Epithelial cell of esophagus (primary cell): ENCODE measurements at regions not wholly inside any gene's neighbourhood (a gene's known extent, or its start where the extent isn't known, plus 50 kb on each side); places are given as distances from the start of the nearest gene placed in this dataset.

Experiments
- DNase-seq: peaks from one replicate; pipeline ENCODE4 v3.0.0; 2010; ENCODE audit warnings: low read depth
- H3K4me3 ChIP-seq: 2 replicates; pipeline ENCODE4 v1.5.1; 2011; ENCODE audit warnings: mild to moderate bottlenecking, low read length, control low read depth
- TF ChIP-seq, protein P1 (sequence below): IDR thresholded peaks from 2 replicates; pipeline ENCODE4 v1.5.1; 2011; ENCODE audit warnings: low read depth, mild to moderate bottlenecking, low read length, control low read depth, inconsistent platforms; ENCODE audit not compliant: insufficient read depth; ENCODE audit errors: missing control alignments

DNA sequence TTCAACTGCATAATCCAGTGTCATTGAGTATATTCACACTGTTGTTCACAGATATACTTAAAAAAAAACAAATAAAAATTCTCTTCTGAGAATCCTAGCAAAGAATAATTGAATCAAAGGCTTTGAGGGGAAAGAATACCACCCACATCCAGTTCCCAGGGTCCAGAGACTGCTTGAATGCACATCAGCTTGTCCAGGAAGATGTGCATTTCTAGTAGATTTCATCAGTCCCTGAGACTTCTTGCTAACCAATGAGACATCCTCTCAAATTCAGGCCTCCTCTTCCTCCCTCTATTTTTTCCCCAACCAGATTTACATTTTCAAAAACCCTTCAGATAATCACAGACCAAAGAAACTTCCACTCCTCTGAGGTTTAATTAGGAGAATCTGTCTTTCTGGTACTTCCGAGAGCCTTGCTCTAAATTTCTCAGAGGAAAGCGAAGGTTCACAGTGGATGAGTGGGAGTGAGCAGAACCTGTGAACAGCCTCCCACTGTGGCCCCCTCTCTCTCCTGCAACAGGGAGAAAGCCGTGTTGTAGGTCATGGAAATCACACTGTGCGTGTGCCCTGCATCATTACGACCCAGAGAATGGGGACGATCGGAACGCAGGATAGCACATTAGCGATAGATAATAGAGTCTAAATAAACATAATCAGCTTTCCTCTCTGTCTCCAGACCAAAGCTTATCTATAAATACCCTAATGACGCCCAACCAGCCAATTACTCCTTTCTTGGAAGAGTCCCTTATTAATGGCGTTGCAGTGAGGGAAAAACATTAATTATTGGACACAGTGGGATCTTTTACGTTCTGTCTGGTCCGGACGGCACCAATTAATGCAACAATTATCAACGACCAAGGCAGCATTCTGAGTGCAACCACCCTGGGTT, 212.5 kb downstream of the EMX2 start:
- TF ChIP-seq, protein P1, sequence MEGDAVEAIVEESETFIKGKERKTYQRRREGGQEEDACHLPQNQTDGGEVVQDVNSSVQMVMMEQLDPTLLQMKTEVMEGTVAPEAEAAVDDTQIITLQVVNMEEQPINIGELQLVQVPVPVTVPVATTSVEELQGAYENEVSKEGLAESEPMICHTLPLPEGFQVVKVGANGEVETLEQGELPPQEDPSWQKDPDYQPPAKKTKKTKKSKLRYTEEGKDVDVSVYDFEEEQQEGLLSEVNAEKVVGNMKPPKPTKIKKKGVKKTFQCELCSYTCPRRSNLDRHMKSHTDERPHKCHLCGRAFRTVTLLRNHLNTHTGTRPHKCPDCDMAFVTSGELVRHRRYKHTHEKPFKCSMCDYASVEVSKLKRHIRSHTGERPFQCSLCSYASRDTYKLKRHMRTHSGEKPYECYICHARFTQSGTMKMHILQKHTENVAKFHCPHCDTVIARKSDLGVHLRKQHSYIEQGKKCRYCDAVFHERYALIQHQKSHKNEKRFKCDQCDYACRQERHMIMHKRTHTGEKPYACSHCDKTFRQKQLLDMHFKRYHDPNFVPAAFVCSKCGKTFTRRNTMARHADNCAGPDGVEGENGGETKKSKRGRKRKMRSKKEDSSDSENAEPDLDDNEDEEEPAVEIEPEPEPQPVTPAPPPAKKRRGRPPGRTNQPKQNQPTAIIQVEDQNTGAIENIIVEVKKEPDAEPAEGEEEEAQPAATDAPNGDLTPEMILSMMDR, result no peak
- no peak overlapping the region for H3K4me3 ChIP-seq
- DNase-seq, result no peak

DNA sequence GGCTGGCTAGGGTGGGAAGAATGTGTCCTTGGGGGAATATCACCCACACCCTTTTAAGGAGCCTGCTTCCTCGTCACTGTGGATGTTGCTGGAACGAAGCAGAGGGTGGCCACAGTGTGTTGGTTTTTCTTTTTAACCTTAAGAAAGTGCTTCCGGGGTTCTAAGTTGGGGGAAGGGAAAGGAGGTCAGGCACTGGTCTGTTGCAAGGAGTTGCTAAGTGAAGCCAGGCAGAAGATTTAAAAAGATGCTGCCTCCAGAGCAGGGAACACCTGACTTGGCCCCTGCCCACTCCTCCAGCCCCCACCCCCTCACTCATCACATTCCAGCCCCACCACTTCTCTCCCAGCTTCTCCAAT, 213.1 kb downstream of the EMX2 start:
- no peak for DNase-seq
- H3K4me3 ChIP-seq, result no peak overlapping the region
- TF ChIP-seq, protein P1, result no peak

DNA sequence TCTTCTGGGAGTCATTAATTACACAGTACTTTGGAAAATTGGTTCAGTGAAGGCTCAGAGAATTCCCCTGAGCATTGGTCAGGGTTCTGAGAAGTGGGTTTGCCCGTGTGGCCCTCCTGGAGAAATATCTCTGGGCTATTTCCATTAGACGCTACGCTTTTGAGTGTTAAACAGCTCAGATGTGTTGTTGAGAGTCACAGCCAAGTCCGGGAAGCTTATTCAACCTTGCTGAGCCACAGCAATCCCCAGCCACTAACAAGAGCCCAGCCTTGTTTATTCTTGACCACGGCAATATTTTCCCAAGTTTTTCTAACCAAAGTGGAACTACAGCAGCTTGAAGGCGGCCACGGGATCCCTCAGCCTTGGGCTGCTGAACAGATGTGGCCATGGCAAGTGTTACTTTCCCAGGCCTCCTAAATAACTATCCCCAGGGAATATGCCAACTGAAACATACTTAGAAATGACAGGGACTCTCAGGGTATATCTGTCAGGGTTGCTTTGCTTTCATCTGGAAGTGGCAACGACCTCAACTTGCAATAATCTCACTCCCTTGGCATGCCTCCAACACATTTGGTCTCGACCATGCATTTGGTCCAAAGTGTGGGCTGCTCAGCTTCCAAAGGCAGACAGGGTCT, 214.7 kb downstream of the EMX2 start:
- no peak overlapping the region for H3K4me3 ChIP-seq
- TF ChIP-seq, protein P1, result no peak
- DNase-seq, result no peak

DNA sequence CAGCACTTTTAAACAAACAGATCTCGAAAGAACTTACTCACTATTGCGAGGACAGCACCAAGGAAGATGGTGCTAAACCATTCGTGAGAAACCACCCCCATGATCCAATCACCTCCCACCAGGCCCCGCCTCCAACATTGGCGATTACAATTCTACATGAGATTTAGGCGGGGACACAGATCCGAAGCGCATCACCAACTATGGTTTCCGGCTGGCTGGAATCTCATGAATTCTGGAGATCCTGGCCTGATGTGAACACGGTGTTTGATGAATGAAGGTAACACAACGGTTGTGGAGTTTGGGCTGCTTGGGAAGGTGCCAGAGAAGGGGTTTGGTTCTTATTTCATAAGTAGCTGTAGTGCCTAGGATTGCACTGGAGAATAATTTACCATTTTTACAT, 216.7 kb downstream of the EMX2 start:
- TF ChIP-seq, protein P1, result no peak
- H3K4me3 ChIP-seq, result no peak overlapping the region
- no peak for DNase-seq

DNA sequence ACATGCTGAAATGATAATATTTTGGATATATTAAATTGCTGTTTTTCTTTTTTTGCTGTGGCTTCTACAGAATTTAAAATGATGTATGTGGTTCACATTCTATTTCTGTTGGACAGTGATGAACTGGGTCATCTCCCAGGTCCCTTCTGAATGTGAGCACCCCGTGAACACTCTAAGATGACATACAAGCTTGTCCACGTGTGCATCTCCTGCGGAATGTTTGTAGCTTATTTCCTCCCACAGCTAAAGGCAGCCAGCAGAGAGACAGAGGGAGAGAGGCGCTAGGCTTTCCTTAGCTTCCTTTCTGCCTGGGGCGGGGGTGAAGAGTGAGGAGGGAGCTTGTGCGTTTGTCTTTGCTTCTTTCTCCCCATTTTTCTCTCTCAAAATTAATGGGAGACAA, 219.1 kb downstream of the EMX2 start:
- no peak for DNase-seq
- TF ChIP-seq, protein P1, result no peak
- H3K4me3 ChIP-seq, result no peak overlapping the region

DNA sequence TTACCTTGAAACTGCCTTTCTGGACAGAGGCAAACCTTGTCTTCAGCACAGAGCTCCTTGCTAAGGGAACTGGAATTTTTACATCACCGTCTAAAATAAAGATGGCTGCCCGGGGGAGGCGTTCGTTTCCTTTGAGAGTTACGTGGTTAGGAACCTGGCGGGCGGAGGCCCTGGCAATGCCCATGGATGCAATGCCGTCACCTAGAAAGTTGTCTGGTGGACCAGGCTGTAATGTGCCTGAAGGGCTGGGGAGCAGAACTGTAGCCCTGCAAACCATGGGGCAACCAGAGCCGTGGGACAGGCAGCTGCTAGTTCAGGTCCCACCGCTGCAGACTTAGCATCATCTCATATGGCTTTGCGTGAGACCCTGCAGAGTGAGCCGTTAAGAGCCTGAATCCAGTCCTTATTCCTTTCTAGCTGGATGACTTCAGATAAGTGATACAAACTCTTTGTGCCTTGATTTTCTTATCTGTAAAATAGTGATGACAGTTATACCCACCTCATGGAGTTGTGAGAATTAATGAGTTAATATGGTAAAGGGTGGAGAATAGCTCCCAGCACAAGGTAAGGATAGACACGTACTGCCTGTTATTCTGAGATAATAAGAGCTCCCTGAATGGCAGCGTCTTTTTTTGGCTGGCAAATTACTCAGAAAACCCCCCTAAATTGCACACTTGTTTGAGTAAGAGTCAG, 219.7 kb downstream of the EMX2 start:
- H3K4me3 ChIP-seq, result no peak overlapping the region
- TF ChIP-seq, protein P1, result no peak
- DNase-seq, result no peak
